ENCODE measurements at regions not wholly inside any gene's neighbourhood (a gene's known extent, or its start where the extent isn't known, plus 50 kb on each side); places are given as distances from the start of the nearest gene placed in this dataset.

DNA sequence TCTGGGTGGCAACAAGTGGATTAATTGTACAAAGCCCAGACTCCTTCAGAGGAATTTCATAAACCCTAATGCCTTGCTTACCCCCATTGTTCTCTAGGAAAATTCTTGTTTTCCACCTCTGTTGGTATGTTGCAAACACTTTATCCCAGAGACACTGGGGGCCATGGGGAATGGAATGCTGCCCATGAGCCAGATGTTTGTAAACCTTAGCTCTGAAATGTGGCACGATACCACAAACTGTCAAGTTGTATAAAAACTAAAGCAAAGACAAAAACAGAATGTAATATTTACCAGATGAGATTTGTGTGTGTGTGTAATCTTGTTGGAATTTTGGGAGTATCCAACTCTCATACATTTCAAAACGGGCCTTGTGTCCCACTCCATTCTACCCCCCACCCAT, 465.0 kb downstream of the EBF1 start:
- TF ChIP-seq, protein P1, sequence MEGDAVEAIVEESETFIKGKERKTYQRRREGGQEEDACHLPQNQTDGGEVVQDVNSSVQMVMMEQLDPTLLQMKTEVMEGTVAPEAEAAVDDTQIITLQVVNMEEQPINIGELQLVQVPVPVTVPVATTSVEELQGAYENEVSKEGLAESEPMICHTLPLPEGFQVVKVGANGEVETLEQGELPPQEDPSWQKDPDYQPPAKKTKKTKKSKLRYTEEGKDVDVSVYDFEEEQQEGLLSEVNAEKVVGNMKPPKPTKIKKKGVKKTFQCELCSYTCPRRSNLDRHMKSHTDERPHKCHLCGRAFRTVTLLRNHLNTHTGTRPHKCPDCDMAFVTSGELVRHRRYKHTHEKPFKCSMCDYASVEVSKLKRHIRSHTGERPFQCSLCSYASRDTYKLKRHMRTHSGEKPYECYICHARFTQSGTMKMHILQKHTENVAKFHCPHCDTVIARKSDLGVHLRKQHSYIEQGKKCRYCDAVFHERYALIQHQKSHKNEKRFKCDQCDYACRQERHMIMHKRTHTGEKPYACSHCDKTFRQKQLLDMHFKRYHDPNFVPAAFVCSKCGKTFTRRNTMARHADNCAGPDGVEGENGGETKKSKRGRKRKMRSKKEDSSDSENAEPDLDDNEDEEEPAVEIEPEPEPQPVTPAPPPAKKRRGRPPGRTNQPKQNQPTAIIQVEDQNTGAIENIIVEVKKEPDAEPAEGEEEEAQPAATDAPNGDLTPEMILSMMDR (IDR thresholded peaks at IDR 0.05): no peak
- no peak for TF ChIP-seq POLR2A (IDR thresholded peaks at IDR 0.05)
